ENCODE measurements at regions not wholly inside any gene's neighbourhood (a gene's known extent, or its start where the extent isn't known, plus 50 kb on each side); places are given as distances from the start of the nearest gene placed in this dataset.

GRCh38 chr3:166060789-166061479 lies 223.7 kb upstream of the BCHE start (continued):
- TF ChIP-seq ELK1 (IDR thresholded peaks at IDR 0.05; ENCODE audit: low read depth, low read length) (no peak), MYC (IDR thresholded peaks at IDR 0.05; ENCODE audit: borderline replicate concordance, low read length) (no peak), E2F6 (IDR thresholded peaks at IDR 0.05; ENCODE audit: borderline replicate concordance, low read depth) (no peak), HMGXB4 (CRISPR knock-in tag; IDR thresholded peaks at IDR 0.05; ENCODE audit: borderline replicate concordance) (no peak)

GRCh38 chr3:166052440-166052839 lies 215.2 kb upstream of the BCHE start:
- no peaks in the 10 kb centered on the region for H3K4me1 ChIP-seq
- ChIA-PET CTCF (no interaction called here), POLR2A (no interaction called here)
- H3K9me3 ChIP-seq = no peaks in the 10 kb centered on the region
- DNase-seq (ENCODE audit: low read depth in 1 of 2, low spot score in 1 of 2) (no peak), ATAC-seq (peak in 1 of 2 experiments; percentile 45; a peak in 1 of 6 replicates), FAIRE-seq (no peak)
- H3K4me3 ChIP-seq = no peak overlapping the region
- TF ChIP-seq MAZ (IDR thresholded peaks at IDR 0.05; ENCODE audit: borderline replicate concordance, low read depth, low read length) (no peak), ZNF302 (CRISPR knock-in tag; IDR thresholded peaks at IDR 0.05) (no peak)
- H3K4me2 ChIP-seq = no peak overlapping the region
- no peak overlapping the region for H3K27ac ChIP-seq
- 23% methylated on average over 5 of the region's 5 CpGs for WGBS (ENCODE audit: missing lambda C conversion rate)

GRCh38 chr3:166029507-166029906 lies 192.3 kb upstream of the BCHE start:
- TF ChIP-seq CTCF (IDR thresholded peaks at IDR 0.05) (no peak), POLR2AphosphoS2 (conservative IDR thresholded peaks at IDR 0.05; ENCODE audit: low read length) (no peak), FOXS1 (CRISPR knock-in tag; IDR thresholded peaks at IDR 0.05) (no peak), EHF (CRISPR knock-in tag; IDR thresholded peaks at IDR 0.05) (no peak), MYC (IDR thresholded peaks at IDR 0.05; ENCODE audit: borderline replicate concordance, low read length) (no peak), RFX5 (IDR thresholded peaks at IDR 0.05) (no peak), HOXB5 (CRISPR knock-in tag; IDR thresholded peaks at IDR 0.05) (no peak), FOSL2 (IDR thresholded peaks at IDR 0.05) (no peak), FOSL2 (CRISPR knock-in tag; IDR thresholded peaks at IDR 0.05) (no peak), JUN (IDR thresholded peaks at IDR 0.05) (no peak), CEBPB (IDR thresholded peaks at IDR 0.05) (no peak), HOXB13 (CRISPR knock-in tag; IDR thresholded peaks at IDR 0.05; ENCODE audit: low read depth) (no peak), E2F6 (IDR thresholded peaks at IDR 0.05; ENCODE audit: borderline replicate concordance, low read depth) (no peak), SREBF2 (IDR thresholded peaks at IDR 0.05) (no peak), CHD2 (IDR thresholded peaks at IDR 0.05; ENCODE audit: low read length, partially characterized antibody) (no peak), BHLHE40 (IDR thresholded peaks at IDR 0.05; ENCODE audit: low read depth, low read length) (no peak), GATA3 (IDR thresholded peaks at IDR 0.05; ENCODE audit: borderline replicate concordance) (no peak), TFCP2L1 (CRISPR knock-in tag; IDR thresholded peaks at IDR 0.05) (no peak), SMC3 (IDR thresholded peaks at IDR 0.05) (no peak), KDM1A (IDR thresholded peaks at IDR 0.05; ENCODE audit: low read depth) (no peak)
- FAIRE-seq (no peak), DNase-seq (ENCODE audit: low read depth in 1 of 2, low spot score in 1 of 2) (no peak), ATAC-seq (no peak)
- H3K4me3 ChIP-seq = no peak overlapping the region
- H3K4me1 ChIP-seq = no peaks in the 10 kb centered on the region
- 16% methylated on average over 3 of the region's 3 CpGs for WGBS (ENCODE audit: missing lambda C conversion rate)
- H3K9me3 ChIP-seq = no peaks in the 10 kb centered on the region
- ChIA-PET CTCF (no interaction called here), POLR2A (no interaction called here)
- no peak overlapping the region for H3K27ac ChIP-seq
- no peak overlapping the region for H3K4me2 ChIP-seq
